ENCODE measurements at regions not wholly inside any gene's neighbourhood (a gene's known extent, or its start where the extent isn't known, plus 50 kb on each side); places are given as distances from the start of the nearest gene placed in this dataset.

DNA sequence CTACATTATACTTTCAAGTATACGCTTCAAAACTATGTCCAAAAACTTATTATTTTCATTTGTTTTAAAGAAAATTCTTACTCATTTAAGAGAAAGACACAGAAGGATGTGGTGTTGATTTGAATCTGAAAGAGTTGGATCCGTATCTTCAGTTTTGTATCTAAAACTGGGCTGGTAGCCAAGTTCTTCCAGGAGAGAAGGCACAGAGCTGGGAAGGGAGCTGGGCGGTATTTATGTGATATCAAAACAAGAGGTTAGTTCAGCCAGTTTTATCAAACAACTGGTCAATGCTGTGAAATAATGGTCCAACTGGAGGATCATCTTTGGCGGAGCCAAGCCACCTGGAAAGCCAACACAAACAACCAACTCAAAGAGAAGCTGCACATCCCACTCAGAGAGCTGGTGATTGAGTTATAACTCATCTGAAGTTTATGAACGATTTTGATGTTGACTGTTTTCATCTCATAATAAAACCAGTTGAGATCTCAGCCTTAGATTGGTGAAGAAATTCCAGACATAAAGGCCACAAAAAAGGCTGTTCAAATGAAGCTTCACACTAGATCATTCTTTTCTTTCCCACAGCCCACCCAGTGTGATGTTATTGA, 489.6 kb upstream of the RASGRP1 start:
- TF ChIP-seq, protein P1, sequence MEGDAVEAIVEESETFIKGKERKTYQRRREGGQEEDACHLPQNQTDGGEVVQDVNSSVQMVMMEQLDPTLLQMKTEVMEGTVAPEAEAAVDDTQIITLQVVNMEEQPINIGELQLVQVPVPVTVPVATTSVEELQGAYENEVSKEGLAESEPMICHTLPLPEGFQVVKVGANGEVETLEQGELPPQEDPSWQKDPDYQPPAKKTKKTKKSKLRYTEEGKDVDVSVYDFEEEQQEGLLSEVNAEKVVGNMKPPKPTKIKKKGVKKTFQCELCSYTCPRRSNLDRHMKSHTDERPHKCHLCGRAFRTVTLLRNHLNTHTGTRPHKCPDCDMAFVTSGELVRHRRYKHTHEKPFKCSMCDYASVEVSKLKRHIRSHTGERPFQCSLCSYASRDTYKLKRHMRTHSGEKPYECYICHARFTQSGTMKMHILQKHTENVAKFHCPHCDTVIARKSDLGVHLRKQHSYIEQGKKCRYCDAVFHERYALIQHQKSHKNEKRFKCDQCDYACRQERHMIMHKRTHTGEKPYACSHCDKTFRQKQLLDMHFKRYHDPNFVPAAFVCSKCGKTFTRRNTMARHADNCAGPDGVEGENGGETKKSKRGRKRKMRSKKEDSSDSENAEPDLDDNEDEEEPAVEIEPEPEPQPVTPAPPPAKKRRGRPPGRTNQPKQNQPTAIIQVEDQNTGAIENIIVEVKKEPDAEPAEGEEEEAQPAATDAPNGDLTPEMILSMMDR (IDR thresholded peaks at IDR 0.05; ENCODE audit: insufficient read depth, low read length, poor library complexity, severe bottlenecking) = no peak
- no peak for TF ChIP-seq EZH2phosphoT487 (conservative IDR thresholded peaks at IDR 0.05; ENCODE audit: low read length)
- Histone ChIP-seq H3K4me2 (ENCODE audit: low read depth, low read length, poor library complexity, severe bottlenecking) (no peak overlapping the region), H3K9me2 (replicated peaks; ENCODE audit: insufficient read depth, low read length) (no peaks in the 10 kb centered on the region), H3K9ac (ENCODE audit: low read length) (no peak overlapping the region), H3K36me3 (ENCODE audit: low read length) (no peaks in the 10 kb centered on the region; the same call in 1 of the 2 replicates), H4K20me1 (ENCODE audit: low read depth, low read length) (no peaks in the 10 kb centered on the region), H3K4me3 (ENCODE audit: insufficient read depth, low read length, poor library complexity, severe bottlenecking) (no peak overlapping the region), H3K27ac (ENCODE audit: low read depth, low read length) (no peak overlapping the region), H3K79me2 (ENCODE audit: insufficient read depth, low read length) (no peaks in the 10 kb centered on the region), H2AFZ (ENCODE audit: low read depth, low read length, severe bottlenecking) (no peak overlapping the region), H3K27me3 (ENCODE audit: low read length) (no peaks in the 10 kb centered on the region), H3F3A (ENCODE audit: insufficient read depth) (no peaks in the 10 kb centered on the region), H3K9me3 (ENCODE audit: insufficient read depth, low read length) (peaks cover 4% of the 10 kb centered on the region; the same call in 1 of the 2 replicates)

DNA sequence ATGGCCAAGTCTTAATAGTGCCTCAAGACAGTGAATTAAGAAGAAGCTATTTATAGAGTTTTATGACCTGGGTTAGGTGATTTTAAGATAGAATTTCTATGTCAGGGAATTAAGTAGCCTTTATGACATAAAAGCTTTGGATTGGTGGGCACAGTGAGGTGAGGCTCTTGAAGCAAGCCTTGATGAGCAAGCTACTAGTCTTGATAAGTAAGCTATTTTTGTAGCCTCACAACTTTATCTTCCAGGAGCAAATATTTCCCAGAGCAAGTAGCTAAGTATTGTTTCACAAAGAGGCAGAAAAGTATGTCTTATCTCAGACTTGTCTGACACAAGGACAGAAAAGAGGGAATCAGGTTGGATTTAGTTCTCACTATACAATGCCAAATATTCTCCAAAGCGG, 491.7 kb upstream of the RASGRP1 start:
- TF ChIP-seq, protein P1 (IDR thresholded peaks at IDR 0.05; ENCODE audit: insufficient read depth, low read length, poor library complexity, severe bottlenecking) = no peak
- TF ChIP-seq EZH2phosphoT487 (conservative IDR thresholded peaks at IDR 0.05; ENCODE audit: low read length) = no peak
- H2AFZ ChIP-seq (ENCODE audit: low read depth, low read length, severe bottlenecking) = no peak overlapping the region
- no peak overlapping the region for H3K4me2 ChIP-seq (ENCODE audit: low read depth, low read length, poor library complexity, severe bottlenecking)

DNA sequence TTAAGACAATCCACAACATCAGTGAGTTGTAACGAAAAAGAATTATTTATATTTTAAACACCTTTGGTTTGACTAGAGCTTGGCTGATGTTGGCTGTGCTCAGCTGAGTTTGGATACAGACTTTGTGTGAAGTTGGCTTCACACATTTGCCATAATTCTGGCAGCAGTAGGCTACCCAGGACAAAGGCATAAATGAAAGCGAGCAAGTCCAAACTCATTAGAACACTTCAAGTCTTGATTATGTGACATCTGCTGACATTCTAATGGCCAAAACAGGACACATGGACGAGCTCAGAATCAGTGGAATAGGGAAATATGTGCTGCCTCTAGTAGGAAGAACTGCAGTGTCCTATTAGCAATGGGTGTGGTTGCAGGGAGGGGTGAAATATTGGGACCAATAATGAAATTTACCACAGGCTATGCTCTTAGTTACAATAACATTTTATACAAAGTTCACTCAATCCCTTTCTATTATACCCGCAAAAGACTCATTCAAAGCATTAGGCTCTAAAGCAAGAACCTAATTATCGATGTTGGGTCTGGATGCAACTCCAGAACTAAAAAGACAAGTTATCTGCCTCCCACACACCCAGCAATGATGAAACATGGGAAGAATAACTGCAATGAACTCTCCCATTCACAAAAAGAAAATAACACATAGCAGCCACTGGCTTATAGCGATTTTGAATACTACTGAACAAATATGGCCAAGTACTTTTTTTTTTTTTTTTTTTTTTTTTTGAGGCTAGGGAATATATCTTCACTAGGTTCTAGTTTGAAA, 493.9 kb upstream of the RASGRP1 start:
- TF ChIP-seq, protein P1 (IDR thresholded peaks at IDR 0.05; ENCODE audit: insufficient read depth, low read length, poor library complexity, severe bottlenecking) = no peak
- TF ChIP-seq EZH2phosphoT487 (conservative IDR thresholded peaks at IDR 0.05; ENCODE audit: low read length) = no peak
- H3F3A ChIP-seq (ENCODE audit: insufficient read depth) = no peaks in the 10 kb centered on the region
- H3K79me2 ChIP-seq (ENCODE audit: insufficient read depth, low read length) = no peaks in the 10 kb centered on the region
- no peaks in the 10 kb centered on the region for H3K36me3 ChIP-seq (ENCODE audit: low read length)
- H4K20me1 ChIP-seq (ENCODE audit: low read depth, low read length) = no peaks in the 10 kb centered on the region
- H2AFZ ChIP-seq (ENCODE audit: low read depth, low read length, severe bottlenecking) = no peak overlapping the region
- H3K9ac ChIP-seq (ENCODE audit: low read length) = no peak overlapping the region
- no peaks in the 10 kb centered on the region for H3K27me3 ChIP-seq (ENCODE audit: low read length)
- H3K9me2 ChIP-seq (replicated peaks; ENCODE audit: insufficient read depth, low read length) = no peaks in the 10 kb centered on the region
- H3K27ac ChIP-seq (ENCODE audit: low read depth, low read length) = no peak overlapping the region
- no peaks in the 10 kb centered on the region for H3K9me3 ChIP-seq (ENCODE audit: insufficient read depth, low read length)
- no peak overlapping the region for H3K4me3 ChIP-seq (ENCODE audit: insufficient read depth, low read length, poor library complexity, severe bottlenecking)
- no peak overlapping the region for H3K4me2 ChIP-seq (ENCODE audit: low read depth, low read length, poor library complexity, severe bottlenecking)

More for the DNA sequence above, 491.7 kb upstream of the RASGRP1 start:
- H3K4me3 ChIP-seq (ENCODE audit: insufficient read depth, low read length, poor library complexity, severe bottlenecking) = no peak overlapping the region
- H3K27me3 ChIP-seq (ENCODE audit: low read length) = no peaks in the 10 kb centered on the region
- no peak overlapping the region for H3K27ac ChIP-seq (ENCODE audit: low read depth, low read length)
- H3K9me3 ChIP-seq (ENCODE audit: insufficient read depth, low read length) = no peaks in the 10 kb centered on the region
- H3K79me2 ChIP-seq (ENCODE audit: insufficient read depth, low read length) = no peaks in the 10 kb centered on the region
- no peaks in the 10 kb centered on the region for H4K20me1 ChIP-seq (ENCODE audit: low read depth, low read length)
- no peaks in the 10 kb centered on the region for H3K9me2 ChIP-seq (replicated peaks; ENCODE audit: insufficient read depth, low read length)
- H3K9ac ChIP-seq (ENCODE audit: low read length) = no peak overlapping the region
- H3F3A ChIP-seq (ENCODE audit: insufficient read depth) = no peaks in the 10 kb centered on the region
- H3K36me3 ChIP-seq (ENCODE audit: low read length) = no peaks in the 10 kb centered on the region

Measured in SU-DHL-6 (cell line).